Neuronal stem cell (in vitro differentiated cells): ENCODE measurements at regions not wholly inside any gene's neighbourhood (a gene's known extent, or its start where the extent isn't known, plus 50 kb on each side); places are given as distances from the start of the nearest gene placed in this dataset.

ENCODE experiments used
- DNase-seq: peaks from one replicate; pipeline ENCODE4 v3.0.0-alpha.2; 2013; ENCODE audit warnings: low spot score
- H2AFZ ChIP-seq: one replicate; pipeline ENCODE4 v1.6.1; 2013; ENCODE audit warnings: mild to moderate bottlenecking, low read length, inconsistent platforms
- H2AK5ac ChIP-seq: 2 replicates; pipeline ENCODE4 v1.6.1; 2013; ENCODE audit warnings: low read depth, mild to moderate bottlenecking, inconsistent platforms, low read length, moderate library complexity, mixed read lengths
- H2BK120ac ChIP-seq: 2 replicates; pipeline ENCODE4 v1.6.1; 2013; ENCODE audit warnings: low read depth, mild to moderate bottlenecking, inconsistent platforms, low read length, moderate library complexity, mixed read lengths
- H2BK12ac ChIP-seq: one replicate; pipeline ENCODE4 v1.6.1; 2013; ENCODE audit warnings: low read length, inconsistent platforms
- H2BK15ac ChIP-seq: 2 replicates; pipeline ENCODE4 v1.6.1; 2013; ENCODE audit warnings: mild to moderate bottlenecking, low read length, inconsistent platforms, mixed read lengths
- H2BK5ac ChIP-seq: one replicate; pipeline ENCODE4 v1.6.1; 2013; ENCODE audit warnings: inconsistent platforms, mild to moderate bottlenecking, low read length, moderate library complexity
- H3K14ac ChIP-seq: one replicate; pipeline ENCODE4 v1.6.1; 2013; ENCODE audit warnings: low read length, inconsistent platforms
- H3K18ac ChIP-seq: 2 replicates; pipeline ENCODE4 v1.6.1; 2013; ENCODE audit warnings: low read length, inconsistent platforms
- H3K23ac ChIP-seq: 2 replicates; pipeline ENCODE4 v1.6.1; 2013; ENCODE audit warnings: low read depth, mild to moderate bottlenecking, mixed read lengths, low read length, inconsistent platforms; ENCODE audit not compliant: poor library complexity
- H3K27ac ChIP-seq: replicated peaks from 3 replicates; pipeline ENCODE4 v1.5.1; 2013; ENCODE audit warnings: low read length, inconsistent platforms
- H3K27me3 ChIP-seq, 3 experiments: 2 replicates each; pipeline ENCODE4 v1.6.1; 2013; ENCODE audit warnings: low read length in 3 of 3, mild to moderate bottlenecking in 2 of 3, inconsistent platforms in 1 of 3, low read depth in 1 of 3, mixed read lengths in 1 of 3, moderate library complexity in 1 of 3; ENCODE audit not compliant: control insufficient read depth in 3 of 3, insufficient read depth in 3 of 3
- H3K36me3 ChIP-seq, 2 donors: replicated peaks in 1 of 2; 2 replicates each; pipeline ENCODE4 v1.6.1; 2013; ENCODE audit warnings: low read length in 2 of 2; ENCODE audit not compliant: control insufficient read depth in 2 of 2, insufficient read depth in 2 of 2
- H3K4ac ChIP-seq: 2 replicates; pipeline ENCODE4 v1.6.1; 2013; ENCODE audit warnings: inconsistent platforms, mild to moderate bottlenecking, low read length, moderate library complexity
- H3K4me1 ChIP-seq, 2 donors: 1 replicate in 1 of 2; 2 replicates in 1 of 2; pipeline ENCODE4 v1.6.1; 2013; ENCODE audit warnings: low read length in 2 of 2, low read depth in 1 of 2; ENCODE audit not compliant: control insufficient read depth in 2 of 2, insufficient read depth in 1 of 2
- H3K4me2 ChIP-seq: one replicate; pipeline ENCODE4 v1.6.1; 2013; ENCODE audit warnings: mild to moderate bottlenecking, low read length, inconsistent platforms; ENCODE audit not compliant: insufficient read depth, poor library complexity, severe bottlenecking
- H3K4me3 ChIP-seq, 2 donors: 2 replicates each; pipeline ENCODE4 v1.5.1; 2013; ENCODE audit warnings: low read length in 2 of 2, mild to moderate bottlenecking in 2 of 2, inconsistent platforms in 1 of 2, moderate library complexity in 1 of 2
- H3K79me1 ChIP-seq: one replicate; pipeline ENCODE4 v1.6.1; 2013; ENCODE audit warnings: low read depth, mild to moderate bottlenecking, inconsistent platforms, low read length, moderate library complexity
- H3K9ac ChIP-seq: one replicate; pipeline ENCODE4 v1.6.1; 2013; ENCODE audit warnings: mild to moderate bottlenecking, low read depth, low read length, inconsistent platforms; ENCODE audit not compliant: poor library complexity
- H3K9me3 ChIP-seq, 2 donors: replicated peaks in 1 of 2; 2 replicates each; pipeline versions ENCODE3 to v1.6.1; 2013; ENCODE audit warnings: low read length in 2 of 2, mild to moderate bottlenecking in 2 of 2, inconsistent platforms in 1 of 2, low read depth in 1 of 2, mixed read lengths in 1 of 2, moderate library complexity in 1 of 2; ENCODE audit not compliant: control insufficient read depth in 2 of 2, insufficient read depth in 1 of 2
- H4K8ac ChIP-seq: one replicate; pipeline ENCODE4 v1.6.1; 2013; ENCODE audit warnings: low read depth, mild to moderate bottlenecking, inconsistent platforms, low read length, moderate library complexity
- H4K91ac ChIP-seq: one replicate; pipeline ENCODE4 v1.6.1; 2013; ENCODE audit warnings: low read length, low read depth, mild to moderate bottlenecking, inconsistent platforms; ENCODE audit not compliant: poor library complexity
- WGBS, 2 donors: extraction: QIAGEN DNeasy Blood & Tissue Kit; methylation state at CpG; one replicate each; pipeline ENCODE4 v1.1.7; 2013; ENCODE audit warnings: missing lambda C conversion rate in 2 of 2, mixed read lengths in 1 of 2; ENCODE audit not compliant: insufficient read length in 2 of 2, insufficient replicate concordance in 1 of 2; ENCODE audit errors: extremely low coverage in 2 of 2; 5-methylcytosine and 5-hydroxymethylcytosine counted together

GRCh38 chr6:1066449-1067090, 245.3 kb upstream of the FOXQ1 start:
- no peaks in the 10 kb centered on the region for H3K36me3 ChIP-seq
- no peak overlapping the region for H3K4me2 ChIP-seq
- H2BK120ac ChIP-seq, result no peak overlapping the region
- H3K27ac ChIP-seq, result no peak overlapping the region
- H3K4me3 ChIP-seq, result no peak overlapping the region
- no peaks in the 10 kb centered on the region for H3K27me3 ChIP-seq
- H2BK12ac ChIP-seq, result no peak overlapping the region
- H4K91ac ChIP-seq, result no peak overlapping the region
- H3K23ac ChIP-seq, result no peak overlapping the region
- H3K9me3 ChIP-seq, result peaks cover 0 to 5% of the 10 kb centered on the region in 2 donors
- H2AFZ ChIP-seq, result no peak overlapping the region
- H4K8ac ChIP-seq, result no peak overlapping the region
- H3K79me1 ChIP-seq, result no peaks in the 10 kb centered on the region
- no peak overlapping the region for H3K18ac ChIP-seq
- no peak overlapping the region for H2BK5ac ChIP-seq
- no peak overlapping the region for H2AK5ac ChIP-seq
- no peak overlapping the region for H3K14ac ChIP-seq
- no peak for DNase-seq
- H3K4me1 ChIP-seq, result no peaks in the 10 kb centered on the region
- H3K9ac ChIP-seq, result no peak overlapping the region
- WGBS, 2 donors, result no CpG with 5 or more reads among the region's 11 CpGs
- no peak overlapping the region for H2BK15ac ChIP-seq
- no peak overlapping the region for H3K4ac ChIP-seq

DNA sequence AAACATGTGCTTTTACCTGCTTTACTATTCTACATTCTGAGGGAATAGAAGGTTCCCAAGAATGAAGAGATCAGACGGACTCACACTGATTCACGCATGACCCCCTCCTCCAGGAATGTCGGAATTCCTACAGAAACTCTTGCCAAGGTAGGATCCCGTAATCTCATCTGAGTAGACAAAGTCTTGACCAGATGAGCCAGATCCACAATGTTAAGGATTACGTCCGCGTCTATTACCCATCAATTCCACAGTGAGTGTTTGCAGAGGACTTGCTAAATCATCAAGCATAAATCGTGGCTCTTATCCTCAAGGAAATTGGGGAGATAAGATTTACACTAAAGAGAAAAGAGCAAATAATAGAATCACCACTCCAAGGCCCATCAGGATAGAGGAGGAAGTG, 245.9 kb upstream of the FOXQ1 start:
- no peak overlapping the region for H2BK15ac ChIP-seq
- H2AK5ac ChIP-seq, result no peak overlapping the region
- no peaks in the 10 kb centered on the region for H3K27me3 ChIP-seq
- H3K4ac ChIP-seq, result no peak overlapping the region
- H3K36me3 ChIP-seq, result no peaks in the 10 kb centered on the region
- no peak overlapping the region for H2BK12ac ChIP-seq
- no peak overlapping the region for H2AFZ ChIP-seq
- H3K79me1 ChIP-seq, result no peaks in the 10 kb centered on the region
- H3K9me3 ChIP-seq, result peaks cover 0 to 3% of the 10 kb centered on the region in 2 donors
- no peak overlapping the region for H3K9ac ChIP-seq
- no peak overlapping the region for H4K91ac ChIP-seq
- no peak for DNase-seq
- H4K8ac ChIP-seq, result no peak overlapping the region
- no peak overlapping the region for H2BK5ac ChIP-seq
- no CpG with 5 or more reads among the region's 8 CpGs for WGBS, 2 donors
- H3K23ac ChIP-seq, result no peak overlapping the region
- H3K4me2 ChIP-seq, result no peak overlapping the region
- H3K14ac ChIP-seq, result no peak overlapping the region
- H3K4me3 ChIP-seq, result no peak overlapping the region
- H3K4me1 ChIP-seq, result no peaks in the 10 kb centered on the region
- H3K18ac ChIP-seq, result no peak overlapping the region
- no peak overlapping the region for H2BK120ac ChIP-seq
- no peak overlapping the region for H3K27ac ChIP-seq

DNA sequence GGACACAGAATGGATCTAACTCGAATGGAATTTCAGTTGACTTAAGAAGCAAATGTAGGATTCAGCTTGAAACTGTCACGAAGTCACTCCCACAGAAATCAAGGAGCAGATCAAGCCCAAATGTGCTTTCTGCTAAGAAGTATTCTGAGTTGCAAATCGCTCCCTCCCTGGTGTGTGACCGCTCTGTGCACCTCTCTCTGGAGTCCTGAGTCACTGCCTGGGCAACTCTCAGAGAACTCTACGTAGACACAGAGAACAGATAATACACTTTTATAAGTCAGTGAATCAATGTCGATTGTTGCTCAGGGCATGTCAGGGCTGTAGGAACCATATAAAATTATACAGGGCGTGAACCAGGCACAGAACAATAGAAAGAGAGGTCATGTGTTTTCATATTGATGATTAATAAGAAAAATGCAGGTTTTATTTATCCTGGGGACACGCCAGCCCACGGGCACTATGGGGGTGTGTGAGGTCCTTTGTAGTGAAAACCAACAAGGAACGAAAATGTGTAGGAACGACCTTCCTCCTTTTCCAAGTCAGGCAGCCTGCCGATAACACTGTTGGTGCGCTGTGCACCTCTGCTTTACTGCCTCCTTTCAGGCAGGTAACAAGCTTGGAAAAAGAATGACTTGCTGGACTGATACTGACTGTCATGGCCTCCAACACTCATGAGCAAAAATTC, 248.1 kb upstream of the FOXQ1 start:
- H3K27ac ChIP-seq, result no peak overlapping the region
- no peaks in the 10 kb centered on the region for H3K9me3 ChIP-seq
- no peaks in the 10 kb centered on the region for H3K27me3 ChIP-seq
- H2BK15ac ChIP-seq, result no peak overlapping the region
- no CpG with 5 or more reads among the region's 13 CpGs for WGBS, 2 donors
- no peak overlapping the region for H3K14ac ChIP-seq
- no peak overlapping the region for H3K4me3 ChIP-seq
- no peak overlapping the region for H3K9ac ChIP-seq
- H2BK120ac ChIP-seq, result no peak overlapping the region
- H2BK12ac ChIP-seq, result no peak overlapping the region
- no peak overlapping the region for H3K4me2 ChIP-seq
- H3K36me3 ChIP-seq, result no peaks in the 10 kb centered on the region
- H4K91ac ChIP-seq, result no peak overlapping the region
- H4K8ac ChIP-seq, result no peak overlapping the region
- H3K79me1 ChIP-seq, result no peaks in the 10 kb centered on the region
- no peak overlapping the region for H2AFZ ChIP-seq
- H3K23ac ChIP-seq, result no peak overlapping the region
- no peaks in the 10 kb centered on the region for H3K4me1 ChIP-seq
- DNase-seq, result no peak
- no peak overlapping the region for H2AK5ac ChIP-seq
- H3K18ac ChIP-seq, result no peak overlapping the region
- H2BK5ac ChIP-seq, result no peak overlapping the region
- H3K4ac ChIP-seq, result no peak overlapping the region

DNA sequence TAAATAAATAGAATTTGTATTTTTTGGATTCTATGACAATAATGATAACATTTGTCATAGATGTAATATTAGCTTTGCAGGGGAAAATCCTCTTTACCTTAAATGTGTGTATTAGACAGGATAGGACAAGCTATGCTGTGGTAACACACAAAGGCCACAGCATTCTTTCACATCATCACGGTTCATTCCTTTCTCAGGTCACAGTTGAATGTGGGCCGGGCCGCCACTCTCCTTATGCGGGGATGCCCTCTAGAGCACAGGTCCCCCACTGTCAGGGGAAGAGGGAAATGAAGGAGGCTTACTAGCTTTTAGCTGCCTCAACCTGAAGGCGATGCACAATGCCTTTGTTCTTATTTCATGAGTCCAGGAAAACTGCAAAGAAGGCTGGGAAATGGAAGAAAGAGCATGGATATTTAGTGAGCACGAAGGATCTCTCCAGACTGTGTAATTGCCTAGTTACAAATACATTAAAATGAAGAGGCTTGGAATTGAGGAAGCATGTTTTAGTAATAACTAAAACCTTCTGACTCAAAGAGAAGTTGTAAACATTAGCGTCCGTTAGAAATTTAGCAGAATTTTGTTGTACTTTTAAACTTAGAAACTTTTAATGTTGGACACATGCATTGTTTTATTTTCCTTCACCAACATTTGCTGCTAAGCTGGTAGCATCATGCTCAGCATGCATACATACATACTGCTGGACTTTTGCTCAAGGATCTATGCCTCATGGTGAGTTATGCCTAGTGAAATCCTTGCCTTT, 248.9 kb upstream of the FOXQ1 start:
- no peak overlapping the region for H2BK120ac ChIP-seq

More for the DNA sequence above, 248.9 kb upstream of the FOXQ1 start:
- Histone ChIP-seq H3K27me3 (no peaks in the 10 kb centered on the region), H3K4me3 (no peak overlapping the region), H2BK12ac (no peak overlapping the region), H4K8ac (no peak overlapping the region), H3K4me2 (no peak overlapping the region), H2AK5ac (no peak overlapping the region), H2BK5ac (no peak overlapping the region), H4K91ac (no peak overlapping the region), H3K18ac (no peak overlapping the region), H2AFZ (no peak overlapping the region), H3K27ac (no peak overlapping the region), H3K9me3 (no peaks in the 10 kb centered on the region), H3K4ac (no peak overlapping the region), H2BK15ac (no peak overlapping the region), H3K79me1 (no peaks in the 10 kb centered on the region), H3K14ac (no peak overlapping the region), H3K23ac (no peak overlapping the region), H3K4me1 (no peaks in the 10 kb centered on the region), H3K36me3 (no peaks in the 10 kb centered on the region), H3K9ac (peak overlapping the region; percentile 25)
- no peak for DNase-seq
- WGBS, 2 donors, result no CpG with 5 or more reads among the region's 8 CpGs
